Psoas muscle (tissue), 7 donors: ENCODE measurements at regions not wholly inside any gene's neighbourhood (a gene's known extent, or its start where the extent isn't known, plus 50 kb on each side); places are given as distances from the start of the nearest gene placed in this dataset.

ENCODE experiments used
- ATAC-seq, 4 donors: fragments of 200-7000 bp; cut with Tn5 transposase; one replicate each; pipeline ENCODE4 v1.9.1; 2020; ENCODE audit warnings: moderate library complexity in 3 of 4, mild to moderate bottlenecking in 2 of 4
- DNase-seq, 2 donors: peaks; one replicate each; pipeline ENCODE4 v3.0.0-alpha.2; 2020
- H3K27ac ChIP-seq: fragments of 200-600 bp; one replicate; pipeline ENCODE4 v1.8.0; 2022
- H3K27me3 ChIP-seq, 3 donors: fragments of 200-600 bp in 1 of 3; one replicate each; pipeline versions ENCODE4 v1.6.1 to v1.8.0; 2013 to 2022; ENCODE audit warnings: low read length in 2 of 3, mild to moderate bottlenecking in 2 of 3, moderate library complexity in 1 of 3; ENCODE audit not compliant: insufficient read depth in 3 of 3
- H3K36me3 ChIP-seq, 2 donors: fragments of 200-600 bp in 1 of 2; one replicate each; pipeline versions ENCODE4 v1.6.1 to v1.8.0; 2013 to 2022; ENCODE audit warnings: low read depth in 1 of 2, mild to moderate bottlenecking in 1 of 2, moderate library complexity in 1 of 2; ENCODE audit not compliant: insufficient read depth in 1 of 2
- H3K4me1 ChIP-seq: fragments of 200-600 bp; one replicate; pipeline ENCODE4 v1.8.0; 2022
- H3K4me3 ChIP-seq: fragments of 200-600 bp; one replicate; pipeline ENCODE4 v1.8.0; 2022; ENCODE audit warnings: mild to moderate bottlenecking
- H3K9me3 ChIP-seq: fragments of 200-600 bp; one replicate; pipeline ENCODE4 v1.8.0; 2022
- WGBS, 3 donors: extraction: QIAGEN DNeasy Blood & Tissue Kit; methylation state at CpG; one replicate each; pipeline versions ENCODE4 v1.1.6 to v1.1.7; 2013; 5-methylcytosine and 5-hydroxymethylcytosine counted together
- intact Hi-C, 2 donors: fragments of 100-400 bp; cut with DNase I; formaldehyde crosslinking; loops; one replicate each; pipeline versions ENCODE4 v1.11.0 to v1.14.2; 2022
- TF ChIP-seq, protein P1 (sequence below): fragments of 200-600 bp; IDR thresholded peaks from one replicate; pipeline ENCODE4 v1.8.0; 2022; ENCODE audit warnings: antibody characterized with exemption
- donor health status: healthy with polysubstance abuse.
- donor health status: DM: no; HTN: no; CAD: no; lungs with moderate emphysema.
- donor health status: Bipolar disorder and iron deficiency.
- donor health status: healthy.
- donor health status: DM: yes; HTN: yes; CAD: no.
- donor health status: DM: no; HTN: no; CAD: no.
- donor health status: DM: yes; HTN: yes; CAD: no.

- ATAC-seq (no peak), DNase-seq (no peak)
- Histone ChIP-seq H3K4me1 (no peaks in the 10 kb centered on the region), H3K27ac (no peak overlapping the region), H3K27me3 (no peaks in the 10 kb centered on the region), H3K4me3 (no peak overlapping the region), H3K36me3 (no peaks in the 10 kb centered on the region), H3K9me3 (no peaks in the 10 kb centered on the region)
- TF ChIP-seq, protein P1, sequence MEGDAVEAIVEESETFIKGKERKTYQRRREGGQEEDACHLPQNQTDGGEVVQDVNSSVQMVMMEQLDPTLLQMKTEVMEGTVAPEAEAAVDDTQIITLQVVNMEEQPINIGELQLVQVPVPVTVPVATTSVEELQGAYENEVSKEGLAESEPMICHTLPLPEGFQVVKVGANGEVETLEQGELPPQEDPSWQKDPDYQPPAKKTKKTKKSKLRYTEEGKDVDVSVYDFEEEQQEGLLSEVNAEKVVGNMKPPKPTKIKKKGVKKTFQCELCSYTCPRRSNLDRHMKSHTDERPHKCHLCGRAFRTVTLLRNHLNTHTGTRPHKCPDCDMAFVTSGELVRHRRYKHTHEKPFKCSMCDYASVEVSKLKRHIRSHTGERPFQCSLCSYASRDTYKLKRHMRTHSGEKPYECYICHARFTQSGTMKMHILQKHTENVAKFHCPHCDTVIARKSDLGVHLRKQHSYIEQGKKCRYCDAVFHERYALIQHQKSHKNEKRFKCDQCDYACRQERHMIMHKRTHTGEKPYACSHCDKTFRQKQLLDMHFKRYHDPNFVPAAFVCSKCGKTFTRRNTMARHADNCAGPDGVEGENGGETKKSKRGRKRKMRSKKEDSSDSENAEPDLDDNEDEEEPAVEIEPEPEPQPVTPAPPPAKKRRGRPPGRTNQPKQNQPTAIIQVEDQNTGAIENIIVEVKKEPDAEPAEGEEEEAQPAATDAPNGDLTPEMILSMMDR: no peak
- 94 to 98% (median 97%) methylated on average over 5 of the region's 5 CpGs for WGBS, 3 donors
- intact Hi-C loops: no loop called here
Observed at GRCh38 chr11:15886866-15887265, 469.5 kb downstream of the SOX6 start.

DNA sequence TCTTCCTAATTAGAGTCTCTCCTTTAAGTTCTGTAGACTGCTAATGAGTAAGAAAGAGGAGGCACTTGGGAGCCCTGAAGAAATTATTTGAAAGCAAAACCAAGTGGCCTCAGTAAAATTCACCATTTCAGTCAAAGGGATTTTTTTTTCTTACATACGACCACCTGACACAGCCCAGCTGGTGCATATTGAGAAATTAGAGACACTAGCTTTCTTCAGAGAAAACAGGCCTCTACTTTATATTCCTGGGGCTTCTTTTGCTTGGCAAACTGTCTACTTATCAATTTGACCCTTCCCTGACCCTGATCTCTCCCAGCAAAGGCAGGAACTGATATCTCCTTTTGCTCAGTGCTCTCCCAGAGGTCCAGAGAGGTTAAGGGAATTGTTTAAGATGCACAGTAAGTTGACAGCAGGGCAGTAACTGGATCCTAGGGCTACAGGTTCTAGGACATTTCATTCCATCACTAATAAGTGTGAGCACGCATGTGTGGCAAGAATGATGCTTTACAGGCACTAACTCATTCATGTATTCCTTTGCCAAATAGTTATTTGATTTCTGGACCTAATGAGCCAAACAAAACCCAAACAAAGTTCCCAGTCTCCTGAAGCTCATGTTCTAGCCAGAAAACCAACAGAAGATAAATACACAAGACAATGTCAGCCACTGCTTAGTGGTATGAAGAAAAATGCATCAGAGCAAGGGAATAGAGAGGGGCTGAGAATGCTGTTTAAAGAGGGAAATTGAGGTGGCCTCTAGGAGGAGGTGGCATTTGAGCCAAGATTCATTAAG, 467.6 kb downstream of the SOX6 start:
- H3K9me3 ChIP-seq: no peaks in the 10 kb centered on the region
- H3K4me3 ChIP-seq: no peak overlapping the region
- no peaks in the 10 kb centered on the region for H3K27me3 ChIP-seq
- H3K27ac ChIP-seq: no peak overlapping the region
- 83 to 87% (median 85%) methylated on average over 2 of the region's 2 CpGs for WGBS, 3 donors
- TF ChIP-seq, protein P1: no peak
- intact Hi-C loops: no loop called here
- peaks cover 10% of the 10 kb centered on the region for H3K4me1 ChIP-seq
- H3K36me3 ChIP-seq: no peaks in the 10 kb centered on the region
- DNase-seq (no peak), ATAC-seq (no peak)

- 75 to 91% (median 82%) methylated on average over 2 of the region's 2 CpGs for WGBS, 3 donors
- TF ChIP-seq, protein P1: no peak
- no peak for DNase-seq
- no peaks in the 10 kb centered on the region for H3K36me3 ChIP-seq
- no peak for ATAC-seq
- no peak overlapping the region for H3K27ac ChIP-seq
- H3K27me3 ChIP-seq: no peaks in the 10 kb centered on the region
- no peaks in the 10 kb centered on the region for H3K9me3 ChIP-seq
- H3K4me3 ChIP-seq: no peak overlapping the region
- peaks cover 10% of the 10 kb centered on the region for H3K4me1 ChIP-seq
- intact Hi-C loops: loop anchor here in 1 of 2 donors (10.0 kb wide), 1 partner anchor 245 kb away; no protein-coding TSS in a partner anchor
Observed at GRCh38 chr11:15889363-15890030, 466.8 kb downstream of the SOX6 start.

DNA sequence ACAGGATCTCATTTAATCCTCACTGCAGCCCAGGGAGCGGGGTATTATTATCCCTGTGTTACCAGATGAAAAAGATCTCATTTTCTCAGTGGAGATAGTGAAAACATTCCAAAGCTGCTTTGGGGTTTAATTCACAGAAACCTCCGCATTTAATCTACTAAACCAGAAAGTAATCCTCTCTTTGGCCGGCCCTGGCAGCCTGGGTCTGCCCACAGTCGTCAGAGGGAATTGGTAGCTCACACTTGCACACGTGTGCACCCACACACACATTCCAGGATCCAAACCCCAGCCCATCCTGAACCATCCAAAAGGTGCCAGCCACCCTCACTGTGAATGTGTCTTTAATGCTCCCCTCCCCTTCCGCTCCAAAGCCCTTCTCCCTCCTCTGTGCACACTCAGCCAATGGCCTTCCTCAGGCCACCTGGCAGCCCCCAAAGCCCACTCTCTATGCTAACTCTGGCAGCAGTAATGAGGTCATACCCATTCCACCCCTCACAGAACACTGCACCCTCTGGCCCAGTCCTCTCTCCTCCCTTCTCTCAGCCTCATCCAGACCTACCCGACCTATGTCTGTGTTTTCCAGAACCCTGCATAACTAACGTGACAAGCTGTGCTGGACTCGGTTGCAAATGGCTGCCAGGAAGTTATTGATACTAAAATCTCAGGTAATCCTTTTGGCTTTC, 466.2 kb downstream of the SOX6 start:
- 68 to 81% (median 69%) methylated on average over 9 of the region's 9 CpGs for WGBS, 3 donors
- TF ChIP-seq, protein P1: no peak
- Histone ChIP-seq H3K4me1 (peaks cover 10% of the 10 kb centered on the region), H3K4me3 (no peak overlapping the region), H3K27me3 (no peaks in the 10 kb centered on the region), H3K27ac (no peak overlapping the region), H3K36me3 (no peaks in the 10 kb centered on the region), H3K9me3 (no peaks in the 10 kb centered on the region)
- DNase-seq (no peak), ATAC-seq (no peak)
- intact Hi-C loops: loop anchor here in 1 of 2 donors (10.0 kb wide), 1 partner anchor 245 kb away; no protein-coding TSS in a partner anchor
